DND-41 (cell line): ENCODE measurements at regions not wholly inside any gene's neighbourhood (a gene's known extent, or its start where the extent isn't known, plus 50 kb on each side); places are given as distances from the start of the nearest gene placed in this dataset.

Experiments
- ATAC-seq: fragments of 200-7000 bp; cut with Tn5 transposase; 3 replicates; pipeline ENCODE4 v1.9.1; 2021; ENCODE audit warnings: low read depth; ENCODE audit not compliant: insufficient read depth
- DNase-seq: peaks from one replicate; pipeline ENCODE4 v3.0.0-alpha.2; 2020
- H2AFZ ChIP-seq: 2 replicates; pipeline ENCODE4 v1.6.0; 2012; ENCODE audit warnings: low read depth, low read length
- H3K27ac ChIP-seq: 2 replicates; pipeline ENCODE4 v1.5.1; 2012; ENCODE audit warnings: low read length, inconsistent platforms
- H3K27me3 ChIP-seq: fragments of 200-600 bp; sonication (generic); 2 replicates; pipeline ENCODE4 v1.6.0; 2012; ENCODE audit warnings: low read length, mild to moderate bottlenecking, inconsistent platforms; ENCODE audit not compliant: insufficient read depth, poor library complexity
- H3K36me3 ChIP-seq: 2 replicates; pipeline ENCODE4 v1.5.1; 2012; ENCODE audit warnings: low read length, inconsistent platforms; ENCODE audit not compliant: insufficient read depth
- H3K4me1 ChIP-seq: 2 replicates; pipeline ENCODE4 v1.5.1; 2012; ENCODE audit warnings: mild to moderate bottlenecking, low read length; ENCODE audit not compliant: insufficient read depth
- H3K4me2 ChIP-seq: 2 replicates; pipeline ENCODE4 v1.6.0; 2012; ENCODE audit warnings: mild to moderate bottlenecking, moderate library complexity, low read length, inconsistent platforms; ENCODE audit not compliant: insufficient read depth
- H3K4me3 ChIP-seq, 2 experiments: fragments of 200-600 bp in 1 of 2; shearing (Covaris generic) in 1 of 2; 2 replicates each; pipeline ENCODE4 v1.5.1; 2012 to 2016; ENCODE audit warnings: inconsistent platforms in 2 of 2, low read length in 2 of 2, mild to moderate bottlenecking in 2 of 2, low read depth in 1 of 2, moderate library complexity in 1 of 2
- H3K79me2 ChIP-seq: 2 replicates; pipeline ENCODE4 v1.6.0; 2012; ENCODE audit warnings: low read length, inconsistent platforms; ENCODE audit not compliant: insufficient read depth
- H3K9ac ChIP-seq: 2 replicates; pipeline ENCODE4 v1.6.0; 2012; ENCODE audit warnings: low read depth, mild to moderate bottlenecking, inconsistent platforms, low read length, moderate library complexity
- H3K9me3 ChIP-seq: 2 replicates; pipeline ENCODE4 v1.5.1; 2012; ENCODE audit warnings: low read length, moderate library complexity, mild to moderate bottlenecking, inconsistent platforms; ENCODE audit not compliant: insufficient read depth, severe bottlenecking
- H4K20me1 ChIP-seq: 2 replicates; pipeline ENCODE4 v1.6.0; 2012; ENCODE audit warnings: low read length; ENCODE audit not compliant: insufficient read depth
- CTCF ChIP-seq: IDR thresholded peaks from 2 replicates; pipeline ENCODE4 v1.5.1; 2012; ENCODE audit warnings: borderline replicate concordance, low read length, moderate library complexity, mild to moderate bottlenecking; ENCODE audit not compliant: poor library complexity, severe bottlenecking; ENCODE audit errors: extremely low read depth
- EZH2 ChIP-seq: IDR thresholded peaks from 3 replicates; pipeline ENCODE4 v1.6.1; 2012; ENCODE audit warnings: borderline replicate concordance, low read depth, mild to moderate bottlenecking, moderate library complexity, low read length, inconsistent platforms; ENCODE audit not compliant: severe bottlenecking

DNA sequence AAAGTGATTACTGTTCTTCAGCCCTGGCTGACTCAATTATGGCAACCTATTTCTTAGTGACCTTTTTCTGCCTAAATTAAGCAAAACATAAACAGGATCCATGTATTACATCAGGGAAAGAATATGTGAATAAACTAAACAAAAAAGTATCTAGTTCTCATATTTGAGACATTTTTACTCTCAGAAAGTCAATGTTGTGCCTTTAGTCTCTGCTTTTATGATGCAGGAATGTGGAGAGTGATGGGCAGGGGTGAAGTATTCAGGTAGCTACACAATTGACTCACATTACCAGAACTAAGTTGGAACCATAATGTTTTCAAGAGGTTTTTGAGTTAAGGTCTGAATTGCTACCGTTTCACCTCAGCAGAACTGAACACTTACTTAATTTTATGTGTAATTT lies 462.7 kb upstream of the CXADR start:
- no peaks in the 10 kb centered on the region for H3K27me3 ChIP-seq
- no peak overlapping the region for H3K9ac ChIP-seq
- no peaks in the 10 kb centered on the region for H3K4me1 ChIP-seq
- no peak overlapping the region for H3K4me2 ChIP-seq
- ATAC-seq (no peak), DNase-seq (no peak)
- no peak overlapping the region for H2AFZ ChIP-seq
- H3K27ac ChIP-seq, result no peak overlapping the region
- TF ChIP-seq CTCF, result no peak
- no peak for TF ChIP-seq EZH2
- no peaks in the 10 kb centered on the region for H3K36me3 ChIP-seq
- H3K4me3 ChIP-seq, result no peak overlapping the region
- no peaks in the 10 kb centered on the region for H3K79me2 ChIP-seq
- H3K9me3 ChIP-seq, result peaks cover 7% of the 10 kb centered on the region
- no peaks in the 10 kb centered on the region for H4K20me1 ChIP-seq

- ATAC-seq (no peak), DNase-seq (no peak)
- Histone ChIP-seq H3K4me2 (no peak overlapping the region), H3K27me3 (no peaks in the 10 kb centered on the region), H3K9ac (no peak overlapping the region), H3K4me1 (no peaks in the 10 kb centered on the region), H3K27ac (no peak overlapping the region), H4K20me1 (no peaks in the 10 kb centered on the region), H3K4me3 (no peak overlapping the region), H2AFZ (no peak overlapping the region), H3K79me2 (no peaks in the 10 kb centered on the region), H3K36me3 (no peaks in the 10 kb centered on the region), H3K9me3 (peaks cover 7% of the 10 kb centered on the region)
- TF ChIP-seq CTCF (no peak), EZH2 (no peak)
Measured at GRCh38 chr21:17050646-17051045, 462.2 kb upstream of the CXADR start.

- DNase-seq (no peak), ATAC-seq (no peak)
- no peaks in the 10 kb centered on the region for H3K36me3 ChIP-seq
- H3K4me3 ChIP-seq, result no peak overlapping the region
- H3K4me1 ChIP-seq, result no peaks in the 10 kb centered on the region
- TF ChIP-seq EZH2 (no peak), CTCF (no peak)
- no peak overlapping the region for H3K27ac ChIP-seq
- peaks cover 7% of the 10 kb centered on the region for H3K9me3 ChIP-seq
- H3K9ac ChIP-seq, result no peak overlapping the region
- no peaks in the 10 kb centered on the region for H3K79me2 ChIP-seq
- H2AFZ ChIP-seq, result no peak overlapping the region
- H3K4me2 ChIP-seq, result no peak overlapping the region
- H3K27me3 ChIP-seq, result no peaks in the 10 kb centered on the region
- no peaks in the 10 kb centered on the region for H4K20me1 ChIP-seq
Measured at GRCh38 chr21:17051054-17051453, 461.8 kb upstream of the CXADR start.

DNA sequence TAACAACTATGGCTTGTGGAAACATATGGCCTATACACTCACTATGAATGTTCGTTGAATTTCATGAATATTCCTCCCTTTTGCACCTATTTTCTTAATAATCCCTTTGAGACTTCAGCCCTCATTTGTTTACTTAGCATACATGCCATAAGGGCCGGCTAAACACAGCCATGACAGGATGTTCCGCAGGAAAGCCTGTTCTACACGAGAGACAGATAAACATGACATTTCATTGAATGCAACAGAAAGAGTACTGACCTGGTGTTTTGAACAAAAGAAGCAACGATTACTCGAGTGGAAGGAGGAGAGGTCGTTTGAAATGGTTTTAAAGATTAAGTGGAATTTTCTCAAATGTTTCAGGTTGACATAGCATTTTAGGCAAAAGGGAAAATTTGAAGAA lies 459.5 kb upstream of the CXADR start:
- Histone ChIP-seq H3K4me3 (no peak overlapping the region), H3K9ac (no peak overlapping the region), H3K4me2 (no peak overlapping the region), H3K9me3 (peaks cover 7% of the 10 kb centered on the region), H3K36me3 (no peaks in the 10 kb centered on the region), H4K20me1 (no peaks in the 10 kb centered on the region), H3K27me3 (no peaks in the 10 kb centered on the region), H3K79me2 (no peaks in the 10 kb centered on the region), H2AFZ (no peak overlapping the region), H3K4me1 (no peaks in the 10 kb centered on the region), H3K27ac (no peak overlapping the region)
- no peak for DNase-seq
- ATAC-seq, result no peak
- TF ChIP-seq CTCF, result no peak
- TF ChIP-seq EZH2, result no peak
